Middle frontal gyrus (tissue), 1 donor: ENCODE measurements at regions not wholly inside any gene's neighbourhood (a gene's known extent, or its start where the extent isn't known, plus 50 kb on each side); places are given as distances from the start of the nearest gene placed in this dataset.
"Not testable (repeated sequence)": the region's sequence is repeated elsewhere in the genome, so short reads cannot be mapped to it uniquely, and the experiment has no call there.

Experiments used
- DNase-seq: peaks from one replicate; pipeline ENCODE4 v3.0.0-alpha.2; 2015; ENCODE audit warnings: low spot score; ENCODE audit errors: extremely low spot score

DNA sequence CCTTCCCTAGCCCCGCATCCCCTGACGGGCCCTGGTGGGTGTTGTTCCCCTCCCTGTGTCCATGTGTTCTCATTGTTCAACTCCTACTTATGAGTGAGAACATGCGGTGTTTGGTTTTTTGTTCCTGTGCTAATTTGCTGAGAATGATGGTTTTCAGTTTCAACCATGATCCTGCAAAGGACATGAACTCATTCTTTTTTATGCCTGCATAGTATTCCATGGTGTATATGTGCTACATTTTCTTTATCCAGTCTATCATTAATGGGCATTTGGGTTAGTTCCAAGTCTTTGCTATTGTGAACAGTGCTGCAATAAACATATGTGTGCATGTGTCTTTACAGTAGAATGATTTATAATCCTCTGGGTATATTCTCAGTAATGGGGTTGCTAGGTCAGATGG is 65.7 kb upstream of the DCD start:
- not testable (repeated sequence) for DNase-seq

DNA sequence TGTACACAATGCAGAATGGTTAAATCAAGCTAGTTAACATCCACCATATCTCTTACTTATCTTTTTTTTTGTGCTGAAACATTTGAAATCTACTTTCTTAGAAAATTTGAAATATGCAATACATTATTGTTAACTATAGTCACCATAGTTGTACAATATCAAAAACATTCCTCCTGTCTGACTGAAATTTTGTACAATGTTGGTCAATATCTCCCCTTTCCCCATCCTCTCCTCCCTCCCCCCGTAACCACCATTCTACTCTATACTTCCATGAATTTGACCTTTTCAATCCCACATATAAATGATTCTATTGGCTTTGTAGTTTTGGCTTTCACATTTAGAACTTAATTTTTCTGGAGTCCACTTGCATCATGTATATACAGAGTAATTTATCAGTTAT is 63.5 kb upstream of the DCD start:
- DNase-seq: no peak

DNA sequence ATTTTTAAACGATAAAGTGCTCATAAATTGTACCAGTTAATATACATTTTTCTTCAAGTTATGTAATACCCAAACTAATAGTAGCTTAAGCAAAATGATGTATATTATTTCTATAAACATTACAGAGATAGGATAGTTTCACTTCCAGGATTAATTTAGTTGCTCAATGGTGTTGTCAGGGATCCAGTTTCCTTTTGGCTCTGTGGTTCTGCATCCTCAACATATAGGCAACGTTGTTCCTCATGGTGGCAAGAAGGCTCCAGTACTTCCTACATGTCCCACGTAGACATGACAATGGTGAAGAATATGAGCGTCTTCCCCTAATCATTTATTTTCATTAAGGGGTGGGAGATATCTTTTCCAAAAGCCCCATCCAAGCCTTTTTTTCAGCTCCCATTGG is 60.7 kb upstream of the DCD start:
- DNase-seq: no peak

DNA sequence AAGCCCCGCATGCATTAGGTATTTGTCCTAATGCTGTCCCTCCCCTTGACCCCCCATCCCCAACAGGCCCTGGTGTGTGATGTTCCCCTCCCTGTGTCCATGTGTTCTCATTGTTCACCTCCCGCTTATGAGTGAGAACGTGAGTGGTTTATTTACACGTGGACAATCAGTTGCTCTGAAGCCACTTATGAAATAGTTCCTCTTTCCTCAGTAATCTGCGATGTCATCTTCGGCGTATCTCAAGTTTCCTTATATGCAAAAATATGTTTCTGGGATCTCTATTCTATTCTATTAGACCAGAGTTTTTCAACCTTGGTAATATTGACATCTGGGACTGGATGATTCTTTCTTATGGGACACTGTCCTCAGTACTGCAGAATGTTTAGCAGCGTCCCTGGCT is 56.0 kb upstream of the DCD start:
- no peak for DNase-seq

DNA sequence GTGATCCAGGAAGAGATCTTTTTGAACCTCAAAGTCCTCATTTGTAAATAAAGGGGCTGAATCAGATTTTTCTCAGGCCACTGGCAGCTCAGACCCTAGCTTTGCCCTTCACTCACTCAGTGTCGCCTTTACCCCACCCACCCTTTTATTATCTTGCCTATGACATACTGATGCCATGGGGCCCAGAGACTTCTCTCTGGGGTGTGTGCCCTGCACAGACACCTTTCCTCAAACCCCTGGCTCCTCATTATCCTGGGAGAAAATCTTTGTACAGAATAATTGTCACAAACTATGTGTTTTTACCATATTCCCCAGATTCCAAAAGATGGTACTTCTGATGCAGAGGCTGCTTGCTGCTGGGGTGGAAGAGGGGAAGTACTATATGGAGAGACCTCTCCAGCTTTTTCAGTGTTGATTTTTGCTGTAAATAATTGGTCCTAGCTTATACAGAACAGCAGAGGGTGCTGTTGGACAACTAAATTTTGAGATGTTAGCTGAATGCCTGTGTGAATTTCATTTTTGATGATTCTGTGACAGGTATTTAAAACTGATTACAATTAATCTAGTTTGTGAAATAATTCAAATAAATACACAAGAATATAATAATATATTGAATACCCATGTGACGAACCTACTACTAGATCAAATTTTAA is 53.9 kb upstream of the DCD start:
- DNase-seq: peak; percentile 20

DNA sequence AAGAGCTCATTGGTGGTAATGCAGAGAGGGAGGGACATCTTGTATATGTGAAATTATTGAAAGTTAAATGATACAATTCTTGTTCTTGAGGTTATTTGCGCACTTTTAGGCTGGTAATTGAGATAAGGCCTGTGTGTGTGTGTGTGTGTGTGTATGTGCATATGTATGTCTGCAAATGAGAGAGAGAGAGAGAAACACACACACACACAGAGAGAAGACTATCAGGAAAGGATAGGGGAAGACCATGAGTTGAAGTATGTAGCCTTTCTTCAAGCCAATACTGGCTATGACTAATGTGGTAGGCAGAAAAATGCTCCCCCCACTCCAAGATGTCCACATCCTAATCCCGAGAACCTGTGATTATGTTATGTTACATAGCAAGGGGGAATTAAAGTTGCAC is 52.7 kb upstream of the DCD start:
- DNase-seq: no peak

DNA sequence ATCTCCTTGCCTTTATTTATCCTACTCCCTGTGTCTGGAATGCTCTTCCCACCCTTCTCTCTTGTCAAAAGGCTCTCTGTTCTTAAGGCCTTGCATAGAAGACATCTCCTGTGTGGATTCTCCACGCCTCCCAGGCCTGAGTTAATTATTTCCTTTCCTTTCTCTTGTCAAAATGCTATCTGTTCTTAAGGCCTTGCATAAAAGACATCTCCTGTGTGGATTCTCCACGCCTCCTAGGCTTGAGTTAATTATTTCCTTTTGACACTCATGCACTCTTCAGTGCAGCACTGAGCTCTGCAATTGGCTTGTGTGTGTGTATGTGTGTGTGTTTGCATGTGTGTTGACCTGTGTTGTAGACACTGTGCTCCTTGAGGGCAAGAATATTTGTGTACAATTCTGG is 52.1 kb upstream of the DCD start:
- DNase-seq: no peak
